GM21381 (cell line): ENCODE measurements at regions not wholly inside any gene's neighbourhood (a gene's known extent, or its start where the extent isn't known, plus 50 kb on each side); places are given as distances from the start of the nearest gene placed in this dataset.

ENCODE experiments used
- ATAC-seq: cut with Tn5 transposase; IDR thresholded peaks from one replicate; pipeline ENCODE4 v1.9.1; 2021; ENCODE audit warnings: mild to moderate bottlenecking, moderate library complexity; ENCODE audit not compliant: unreplicated experiment

- no peak for ATAC-seq
Observed at GRCh38 chr15:95946241-95946640, 384.3 kb upstream of the NR2F2 start.

DNA sequence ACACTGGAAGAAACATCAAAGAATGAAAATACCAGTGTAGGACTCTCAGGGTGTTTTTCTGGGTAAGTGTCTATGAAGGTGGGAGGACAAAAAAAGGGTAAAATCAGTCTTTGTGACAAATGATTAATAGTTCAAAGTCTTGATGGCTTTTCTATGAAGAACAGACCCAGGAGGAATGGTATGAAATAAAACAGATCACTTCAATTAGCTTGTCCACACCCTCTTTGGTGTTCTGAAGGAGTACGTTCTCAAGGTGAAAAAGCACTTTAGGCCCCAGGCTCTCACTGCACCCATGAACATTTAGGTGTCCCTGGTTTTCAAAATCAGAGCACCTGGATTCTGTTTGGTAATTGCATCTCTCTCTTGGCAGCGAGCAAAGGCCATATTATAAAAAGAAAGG, 383.6 kb upstream of the NR2F2 start:
- ATAC-seq, result no peak

- ATAC-seq, result no peak
Observed at GRCh38 chr15:95948411-95948810, 382.1 kb upstream of the NR2F2 start.

GRCh38 chr15:95953032-95953431, 377.5 kb upstream of the NR2F2 start:
- no peak for ATAC-seq

DNA sequence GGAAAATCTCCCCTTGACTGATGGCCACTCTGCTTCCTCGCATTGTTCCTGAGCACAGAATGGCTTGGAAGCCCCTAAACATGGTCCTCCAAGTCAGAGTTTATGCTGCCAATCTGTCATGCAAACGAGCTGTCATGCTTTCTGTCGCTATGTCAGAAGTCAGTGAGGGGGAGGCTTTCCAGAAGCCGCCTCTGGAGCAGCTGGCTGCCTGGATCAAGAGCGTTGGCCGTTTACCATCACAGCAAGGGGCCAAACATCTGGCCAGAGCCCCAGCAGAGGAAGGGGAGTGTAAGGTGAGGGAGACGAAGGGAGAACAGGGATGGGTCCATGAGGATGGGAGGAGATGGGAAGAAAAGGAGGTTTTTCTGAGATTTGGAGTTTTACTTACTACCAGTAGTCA, 372.6 kb upstream of the NR2F2 start:
- no peak for ATAC-seq

DNA sequence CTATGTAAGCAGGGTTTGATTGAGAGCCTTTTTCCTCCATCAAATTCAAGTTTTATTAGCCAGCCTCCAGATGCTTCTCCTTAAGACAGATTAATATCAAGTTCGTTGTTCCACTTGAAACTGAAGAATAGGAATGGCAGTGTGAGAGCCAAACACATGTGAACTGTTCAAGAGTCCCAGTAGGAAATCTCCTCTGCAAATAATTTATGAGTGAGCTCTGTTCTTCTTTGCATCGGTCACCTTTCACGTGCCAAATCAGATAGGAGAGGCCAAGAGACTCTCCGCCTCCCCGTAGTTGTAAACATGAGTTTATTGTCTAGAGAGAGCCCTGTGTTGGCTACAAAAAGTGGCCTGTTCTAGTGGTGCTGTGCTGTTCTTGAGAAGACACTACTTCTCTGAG, 372.1 kb upstream of the NR2F2 start:
- ATAC-seq, result no peak

DNA sequence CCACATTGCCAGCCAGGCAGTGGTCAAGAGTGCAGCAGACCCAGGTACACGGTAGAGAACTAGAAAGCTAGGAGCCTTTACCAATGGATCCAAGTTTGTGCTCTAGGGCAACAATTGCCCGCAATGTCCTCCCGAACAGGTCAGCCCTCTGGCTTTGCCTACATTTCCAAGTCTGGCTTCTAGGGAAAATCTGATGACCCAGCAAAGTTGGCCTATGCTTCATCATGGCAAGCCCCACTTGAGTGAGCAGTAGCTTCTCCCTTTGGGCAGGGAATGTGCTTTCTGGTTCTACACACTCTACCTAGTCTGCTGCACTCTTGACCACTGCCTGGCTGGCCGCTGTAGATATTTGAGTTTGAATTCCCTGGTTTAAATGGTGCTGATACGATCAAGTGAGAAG, 361.6 kb upstream of the NR2F2 start:
- ATAC-seq, result no peak

- no peak for ATAC-seq
Observed at GRCh38 chr15:95970326-95970725, 360.2 kb upstream of the NR2F2 start.

- no peak for ATAC-seq
Observed at GRCh38 chr15:95972041-95972553, 358.4 kb upstream of the NR2F2 start.

DNA sequence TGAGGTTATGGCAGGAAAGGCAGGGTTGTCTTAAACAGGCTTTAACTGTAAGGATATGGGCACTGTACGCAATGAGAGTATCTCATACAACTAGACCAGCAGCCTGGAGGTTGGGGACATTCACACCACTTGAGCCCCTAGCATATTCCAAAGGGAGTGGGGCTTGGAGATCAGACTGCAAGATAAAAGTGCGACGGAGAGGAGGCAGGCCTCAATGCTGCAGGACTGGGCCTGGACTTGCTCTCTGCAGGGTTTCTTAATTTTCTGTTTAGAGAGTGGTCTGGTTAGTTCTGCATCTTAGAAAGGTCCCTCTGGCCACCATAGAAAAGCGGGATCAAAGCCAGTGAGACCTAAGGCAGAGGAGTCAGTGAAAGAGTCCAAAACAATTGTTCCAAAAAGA, 357.7 kb upstream of the NR2F2 start:
- no peak for ATAC-seq

DNA sequence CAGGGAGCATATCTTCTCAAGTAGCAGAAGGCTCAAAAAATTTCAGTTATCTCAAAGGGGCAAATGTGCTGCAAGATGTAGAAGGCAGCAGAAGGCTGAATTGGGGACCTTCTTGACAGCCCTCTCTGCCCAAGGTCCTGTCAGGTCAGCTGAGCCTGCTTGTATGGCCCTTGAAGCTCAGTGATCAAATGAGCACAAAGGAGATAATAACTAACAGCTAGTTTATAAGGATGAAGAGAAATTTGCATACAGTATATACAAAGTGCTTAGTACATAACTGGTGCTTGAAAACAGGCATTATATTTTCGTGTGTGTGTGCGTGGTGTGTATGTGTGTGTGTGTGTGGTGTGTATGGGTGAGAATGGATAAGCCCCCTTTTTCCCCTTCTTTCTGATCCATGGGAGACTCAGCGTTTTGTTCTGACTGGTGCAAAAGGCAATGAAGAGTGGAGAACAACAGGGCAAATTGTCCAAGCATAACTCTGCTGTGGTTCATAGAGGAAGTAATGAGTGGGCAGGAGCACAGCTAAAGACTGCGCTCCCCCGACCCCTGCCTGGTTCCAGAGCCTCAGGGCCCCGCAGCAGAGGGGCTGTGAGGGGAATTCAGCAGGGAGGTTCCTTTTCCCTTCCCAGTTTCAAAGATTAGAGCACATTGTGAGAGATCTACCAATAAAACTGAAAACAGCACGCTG, 356.8 kb upstream of the NR2F2 start:
- peak; percentile 72 for ATAC-seq

- ATAC-seq, result peak; percentile 39
Observed at GRCh38 chr15:95975212-95975611, 355.3 kb upstream of the NR2F2 start.

GRCh38 chr15:95979286-95979685, 351.2 kb upstream of the NR2F2 start:
- no peak for ATAC-seq

- ATAC-seq, result no peak
Observed at GRCh38 chr15:95981209-95981608, 349.3 kb upstream of the NR2F2 start.

DNA sequence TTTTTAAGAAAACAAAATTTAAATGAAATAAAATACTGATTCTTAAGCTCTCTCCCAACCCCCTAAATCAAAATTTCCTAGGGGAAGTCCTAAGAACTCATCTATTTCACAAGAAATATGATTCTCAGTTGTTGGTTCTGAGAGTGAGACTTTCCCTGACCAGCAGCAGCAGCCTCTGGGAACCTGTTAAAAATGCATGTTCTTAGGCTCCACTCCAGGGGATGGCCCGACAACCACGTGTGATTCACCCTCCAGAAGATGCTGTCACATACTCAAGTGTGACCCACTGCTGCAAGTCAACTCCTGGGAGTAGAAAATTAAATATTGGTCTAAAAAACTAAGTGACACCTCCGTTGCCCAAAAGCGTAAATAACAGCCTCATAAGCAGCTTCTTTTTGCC, 343.2 kb upstream of the NR2F2 start:
- no peak for ATAC-seq

- ATAC-seq, result no peak
Observed at GRCh38 chr15:95987886-95988573, 342.5 kb upstream of the NR2F2 start.

DNA sequence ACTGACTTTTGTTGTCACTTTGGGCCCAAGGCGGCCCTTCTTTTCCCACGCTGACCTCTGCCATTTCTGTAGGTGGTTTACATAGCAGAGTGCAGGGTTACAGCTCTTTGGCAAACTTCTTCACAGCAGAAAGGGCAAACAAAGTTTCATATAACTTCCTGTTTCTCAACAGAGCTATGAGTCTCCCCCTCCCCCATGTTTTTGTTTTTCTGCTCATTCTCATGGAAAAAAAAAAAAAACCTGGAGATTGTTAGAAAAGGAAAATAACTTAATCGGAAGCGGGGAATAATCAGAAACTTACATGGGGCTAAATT, 342.0 kb upstream of the NR2F2 start:
- ATAC-seq, result no peak

- ATAC-seq, result no peak
Observed at GRCh38 chr15:95989392-95989791, 341.1 kb upstream of the NR2F2 start.

DNA sequence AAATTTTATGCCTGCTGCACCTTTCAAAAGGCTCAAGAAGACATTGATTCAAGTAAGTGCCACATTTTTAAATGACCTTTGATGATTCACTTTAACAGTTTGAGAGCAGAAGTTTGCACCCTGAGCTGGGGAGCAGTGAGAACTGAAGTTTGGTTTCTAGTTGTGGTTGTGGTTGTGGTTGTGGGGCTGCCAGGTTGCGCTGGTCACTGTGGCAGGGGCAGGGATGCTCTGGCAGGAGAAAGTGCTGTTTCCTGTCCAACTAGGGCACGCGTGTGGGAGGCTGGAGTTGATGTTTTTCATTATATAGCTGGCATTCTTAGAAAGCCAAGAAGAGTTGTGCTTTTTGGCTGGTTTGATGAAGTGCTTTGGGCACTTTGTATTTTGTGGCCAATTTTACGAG, 339.7 kb upstream of the NR2F2 start:
- ATAC-seq, result no peak

- no peak for ATAC-seq
Observed at GRCh38 chr15:95994418-95994817, 336.1 kb upstream of the NR2F2 start.

DNA sequence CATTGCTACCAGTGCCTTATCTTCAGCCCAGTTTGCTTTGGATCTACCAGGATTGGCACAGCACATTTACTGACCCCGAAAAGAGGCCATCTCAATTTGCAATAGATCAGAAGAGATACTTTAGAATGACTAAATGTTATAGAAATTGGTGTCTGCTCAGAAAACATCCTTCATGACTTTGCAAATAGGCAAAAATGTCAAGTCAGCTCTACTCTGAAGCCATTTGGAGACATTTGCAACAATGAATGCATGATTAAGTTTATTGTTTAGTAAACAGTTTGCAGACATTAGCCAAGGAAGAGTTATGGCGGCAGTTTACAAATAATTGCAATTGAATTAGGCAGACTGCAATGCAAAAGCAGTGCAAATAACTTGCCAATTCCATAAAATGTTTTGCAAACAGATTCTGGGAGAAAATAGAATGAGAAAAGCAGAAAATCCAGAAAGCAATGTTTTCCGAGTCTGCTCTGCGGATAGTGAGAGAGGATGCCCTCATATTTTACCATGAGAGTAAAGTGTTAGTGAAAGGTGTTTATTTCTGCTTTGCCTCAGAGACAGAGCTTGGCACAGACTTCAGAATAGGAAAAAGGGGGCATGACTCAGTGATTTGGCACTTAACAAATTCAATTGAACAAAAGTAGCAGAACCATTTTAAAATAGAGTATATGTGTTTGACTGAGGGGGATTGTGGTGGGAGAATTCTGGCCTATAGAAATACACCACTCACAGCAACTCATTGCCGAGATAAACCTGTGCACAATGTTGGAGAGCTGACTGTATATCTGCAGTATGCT, 334.9 kb upstream of the NR2F2 start:
- ATAC-seq, result no peak

GRCh38 chr15:95996494-95996893, 334.0 kb upstream of the NR2F2 start:
- no peak for ATAC-seq
